ENCODE measurements at regions not wholly inside any gene's neighbourhood (a gene's known extent, or its start where the extent isn't known, plus 50 kb on each side); places are given as distances from the start of the nearest gene placed in this dataset.

DNA sequence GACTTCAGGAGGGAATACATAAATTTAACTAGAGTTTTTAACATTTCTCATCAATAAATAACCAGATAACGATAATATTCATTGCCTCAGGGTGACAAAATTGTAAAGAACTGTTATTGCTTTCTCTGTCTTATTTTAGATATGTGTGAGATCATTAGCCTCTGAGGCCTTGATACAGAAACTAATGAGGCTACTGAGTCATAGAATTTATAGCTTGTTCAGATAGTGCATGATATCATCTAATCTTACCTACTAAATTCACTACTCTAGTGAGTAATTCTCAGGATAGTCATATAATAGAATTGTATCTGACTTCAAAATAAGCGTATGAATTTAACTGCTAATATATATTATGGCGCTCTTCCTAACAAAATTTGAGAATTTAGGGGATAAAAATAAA, 360.8 kb upstream of the KLHL1 start:
- DNase-seq (ENCODE audit: low read depth, low spot score): no peak
- no peaks in the 10 kb centered on the region for H3K27me3 ChIP-seq (ENCODE audit: control insufficient read depth, insufficient read depth, low read length)
- ChIA-PET CTCF (no interaction called here), POLR2A (no interaction called here)
- H3K4me3 ChIP-seq (ENCODE audit: low read depth, low read length): no peak overlapping the region
- TF ChIP-seq, protein P1, sequence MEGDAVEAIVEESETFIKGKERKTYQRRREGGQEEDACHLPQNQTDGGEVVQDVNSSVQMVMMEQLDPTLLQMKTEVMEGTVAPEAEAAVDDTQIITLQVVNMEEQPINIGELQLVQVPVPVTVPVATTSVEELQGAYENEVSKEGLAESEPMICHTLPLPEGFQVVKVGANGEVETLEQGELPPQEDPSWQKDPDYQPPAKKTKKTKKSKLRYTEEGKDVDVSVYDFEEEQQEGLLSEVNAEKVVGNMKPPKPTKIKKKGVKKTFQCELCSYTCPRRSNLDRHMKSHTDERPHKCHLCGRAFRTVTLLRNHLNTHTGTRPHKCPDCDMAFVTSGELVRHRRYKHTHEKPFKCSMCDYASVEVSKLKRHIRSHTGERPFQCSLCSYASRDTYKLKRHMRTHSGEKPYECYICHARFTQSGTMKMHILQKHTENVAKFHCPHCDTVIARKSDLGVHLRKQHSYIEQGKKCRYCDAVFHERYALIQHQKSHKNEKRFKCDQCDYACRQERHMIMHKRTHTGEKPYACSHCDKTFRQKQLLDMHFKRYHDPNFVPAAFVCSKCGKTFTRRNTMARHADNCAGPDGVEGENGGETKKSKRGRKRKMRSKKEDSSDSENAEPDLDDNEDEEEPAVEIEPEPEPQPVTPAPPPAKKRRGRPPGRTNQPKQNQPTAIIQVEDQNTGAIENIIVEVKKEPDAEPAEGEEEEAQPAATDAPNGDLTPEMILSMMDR (IDR thresholded peaks at IDR 0.05; ENCODE audit: low read depth, low read length): no peak
- no peaks in the 10 kb centered on the region; the same call in 1 of the 2 replicates for H3K9me3 ChIP-seq (ENCODE audit: control insufficient read depth, insufficient read depth, low read length)
- no peak overlapping the region for H3K27ac ChIP-seq (ENCODE audit: low read depth, low read length)

DNA sequence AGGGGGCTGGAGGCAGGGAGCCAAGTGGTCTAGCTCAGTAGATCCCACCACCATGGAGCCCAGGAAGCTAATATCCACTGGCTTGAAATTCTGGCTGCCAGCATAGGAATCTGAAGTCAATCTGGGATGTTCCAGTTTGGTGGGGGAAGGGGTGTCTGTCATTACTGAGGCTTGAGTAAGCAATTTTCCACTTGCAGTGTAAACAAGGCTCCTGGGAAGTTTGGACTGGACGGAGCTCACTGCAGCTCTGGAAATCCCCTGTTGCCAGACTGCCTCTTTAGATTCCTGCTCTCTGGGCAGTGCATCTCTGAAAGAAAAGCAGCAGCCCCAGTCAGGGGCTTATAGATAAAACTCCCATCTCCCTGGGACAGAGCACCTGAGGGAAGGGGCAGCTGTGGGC, 349.2 kb upstream of the KLHL1 start:
- ChIA-PET CTCF (no interaction called here), POLR2A (no interaction called here)
- TF ChIP-seq, protein P1 (IDR thresholded peaks at IDR 0.05; ENCODE audit: low read depth, low read length): no peak
- H3K9me3 ChIP-seq (ENCODE audit: control insufficient read depth, insufficient read depth, low read length): peaks cover 17% of the 10 kb centered on the region; the same call in 1 of the 2 replicates
- no peak overlapping the region for H3K4me3 ChIP-seq (ENCODE audit: low read depth, low read length)
- H3K27ac ChIP-seq (ENCODE audit: low read depth, low read length): no peak overlapping the region
- DNase-seq (ENCODE audit: low read depth, low spot score): no peak
- H3K27me3 ChIP-seq (ENCODE audit: control insufficient read depth, insufficient read depth, low read length): no peaks in the 10 kb centered on the region

DNA sequence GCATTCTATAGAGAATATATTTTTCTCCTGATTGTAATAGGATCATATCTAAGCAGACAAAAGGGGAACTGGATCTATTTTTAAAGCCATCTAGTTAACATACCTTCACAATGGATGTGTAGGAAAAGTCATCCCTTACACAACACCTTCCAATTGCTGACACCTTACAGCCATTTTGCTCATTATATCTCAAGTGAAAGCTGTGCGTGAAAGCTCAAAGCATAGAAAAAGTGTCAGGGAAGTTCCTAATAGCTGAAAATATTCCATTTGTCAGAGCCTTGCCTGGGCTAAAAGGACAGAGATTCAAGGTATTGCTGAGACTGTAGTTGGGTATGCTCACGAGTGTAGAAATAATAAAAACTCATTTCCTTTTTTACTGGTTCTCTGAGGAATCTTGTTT, 340.6 kb upstream of the KLHL1 start:
- no peak for DNase-seq (ENCODE audit: low read depth, low spot score)
- no peaks in the 10 kb centered on the region for H3K27me3 ChIP-seq (ENCODE audit: control insufficient read depth, insufficient read depth, low read length)
- H3K4me3 ChIP-seq (ENCODE audit: low read depth, low read length): no peak overlapping the region
- ChIA-PET POLR2A (no interaction called here), CTCF (no interaction called here)
- TF ChIP-seq, protein P1 (IDR thresholded peaks at IDR 0.05; ENCODE audit: low read depth, low read length): no peak
- H3K27ac ChIP-seq (ENCODE audit: low read depth, low read length): no peak overlapping the region
- H3K9me3 ChIP-seq (ENCODE audit: control insufficient read depth, insufficient read depth, low read length): no peaks in the 10 kb centered on the region; the same call in 1 of the 2 replicates

DNA sequence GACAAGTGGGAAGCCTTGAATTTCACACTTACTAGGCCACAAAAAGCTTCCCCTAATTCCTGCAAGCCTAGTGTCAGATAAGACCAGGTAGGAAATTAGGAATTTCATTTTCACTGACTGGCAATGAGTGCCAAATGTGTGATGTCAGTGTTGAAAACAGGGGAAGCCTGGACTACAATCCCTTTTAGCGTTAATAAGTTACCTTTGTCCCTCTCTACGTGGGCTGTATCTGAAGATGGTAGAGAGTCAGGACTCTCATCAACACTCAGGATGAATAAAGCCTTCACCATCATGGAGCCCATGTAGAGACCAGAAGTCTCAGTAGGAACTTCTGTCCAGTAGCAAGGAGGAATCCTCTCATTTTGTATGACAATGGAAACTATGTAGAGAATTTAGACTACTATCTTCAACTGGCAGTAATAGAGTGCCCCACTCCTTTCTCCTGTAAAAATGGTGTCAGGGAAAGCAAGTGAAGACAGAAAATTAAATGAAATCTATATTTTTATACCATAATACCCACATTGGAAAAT, 324.1 kb upstream of the KLHL1 start:
- H3K9me3 ChIP-seq (ENCODE audit: control insufficient read depth, insufficient read depth, low read length): peaks cover 18% of the 10 kb centered on the region
- DNase-seq (ENCODE audit: low read depth, low spot score): no peak
- POLR2A ChIA-PET: no interaction called here
- TF ChIP-seq, protein P1 (IDR thresholded peaks at IDR 0.05; ENCODE audit: low read depth, low read length): no peak
- no peak overlapping the region for H3K4me3 ChIP-seq (ENCODE audit: low read depth, low read length)
- CTCF ChIA-PET: no interaction called here
- H3K27ac ChIP-seq (ENCODE audit: low read depth, low read length): no peak overlapping the region
- no peaks in the 10 kb centered on the region for H3K27me3 ChIP-seq (ENCODE audit: control insufficient read depth, insufficient read depth, low read length)

DNA sequence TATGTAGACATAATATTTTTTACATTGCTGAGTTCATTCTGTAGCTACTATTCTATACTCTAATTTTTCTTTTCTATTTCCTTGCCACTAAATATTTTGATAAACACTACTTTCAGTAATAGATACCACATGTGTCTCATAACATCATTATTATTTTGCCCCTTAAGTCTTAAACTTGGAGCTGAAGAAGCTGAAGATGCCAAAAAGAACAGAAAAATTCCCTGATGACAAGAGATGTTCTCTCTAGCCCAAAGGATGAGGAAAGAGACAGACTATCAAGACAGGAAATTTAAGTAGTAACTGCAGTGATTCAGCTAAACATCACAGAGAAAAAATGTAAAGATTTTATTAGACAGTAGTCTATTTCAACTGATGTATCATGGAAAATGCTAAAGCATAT, 322.0 kb upstream of the KLHL1 start:
- TF ChIP-seq, protein P1 (IDR thresholded peaks at IDR 0.05; ENCODE audit: low read depth, low read length): no peak

More for the DNA sequence above, 322.0 kb upstream of the KLHL1 start:
- DNase-seq (ENCODE audit: low read depth, low spot score): no peak
- CTCF ChIA-PET: no interaction called here
- Histone ChIP-seq H3K9me3 (ENCODE audit: control insufficient read depth, insufficient read depth, low read length) (peaks cover 23% of the 10 kb centered on the region), H3K4me3 (ENCODE audit: low read depth, low read length) (no peak overlapping the region), H3K27ac (ENCODE audit: low read depth, low read length) (no peak overlapping the region), H3K27me3 (ENCODE audit: control insufficient read depth, insufficient read depth, low read length) (no peaks in the 10 kb centered on the region)
- POLR2A ChIA-PET: no interaction called here
